Medulla oblongata (tissue), 1 donor: ENCODE measurements at regions not wholly inside any gene's neighbourhood (a gene's known extent, or its start where the extent isn't known, plus 50 kb on each side); places are given as distances from the start of the nearest gene placed in this dataset.

ENCODE experiments used
- DNase-seq: peaks from one replicate; pipeline ENCODE4 v3.0.0-alpha.2; 2015; ENCODE audit errors: extremely low spot score

- no peak for DNase-seq
These were observed 118.1 kb upstream of the MAFB start for GRCh38 chr20:40806929-40807820.

- no peak for DNase-seq
These were observed 118.8 kb upstream of the MAFB start for GRCh38 chr20:40807821-40808170.

GRCh38 chr20:40808936-40809335 lies 119.9 kb upstream of the MAFB start:
- DNase-seq: no peak

- DNase-seq: no peak
These were observed 120.3 kb upstream of the MAFB start for GRCh38 chr20:40809361-40809760.

- no peak for DNase-seq
These were observed 121.4 kb upstream of the MAFB start for GRCh38 chr20:40810332-40811000.

- no peak for DNase-seq
These were observed 122.0 kb upstream of the MAFB start for GRCh38 chr20:40811004-40811403.

- no peak for DNase-seq
These were observed 122.8 kb upstream of the MAFB start for GRCh38 chr20:40811660-40812414.

- no peak for DNase-seq
These were observed 123.4 kb upstream of the MAFB start for GRCh38 chr20:40812415-40812925.

GRCh38 chr20:40813029-40813431 lies 124.0 kb upstream of the MAFB start:
- DNase-seq: no peak

- no peak for DNase-seq
These were observed 124.9 kb upstream of the MAFB start for GRCh38 chr20:40813708-40814630.

- no peak for DNase-seq
These were observed 125.6 kb upstream of the MAFB start for GRCh38 chr20:40814631-40814960.

- DNase-seq: no peak
These were observed 126.4 kb upstream of the MAFB start for GRCh38 chr20:40815156-40816038.

GRCh38 chr20:40816039-40816352 lies 127.0 kb upstream of the MAFB start:
- DNase-seq: no peak

GRCh38 chr20:40821429-40821828 lies 132.4 kb upstream of the MAFB start:
- no peak for DNase-seq

- no peak for DNase-seq
These were observed 137.7 kb upstream of the MAFB start for GRCh38 chr20:40826699-40827098.

- DNase-seq: no peak
These were observed 146.3 kb upstream of the MAFB start for GRCh38 chr20:40835321-40835720.

- no peak for DNase-seq
These were observed 149.5 kb upstream of the MAFB start for GRCh38 chr20:40838509-40838908.

- DNase-seq: peak; percentile 37
These were observed 154.2 kb upstream of the MAFB start for GRCh38 chr20:40843251-40843650.

GRCh38 chr20:40844332-40844731 lies 155.3 kb upstream of the MAFB start:
- no peak for DNase-seq

- no peak for DNase-seq
These were observed 159.1 kb upstream of the MAFB start for GRCh38 chr20:40848096-40848495.

GRCh38 chr20:40848526-40848925 lies 159.5 kb upstream of the MAFB start:
- DNase-seq: no peak
